NK-92 treated with Interleukin-12 subunit alpha and Interleukin-12 subunit beta, amount 100 ng/mL, for 24 hours (cell line): ENCODE measurements at regions not wholly inside any gene's neighbourhood (a gene's known extent, or its start where the extent isn't known, plus 50 kb on each side); places are given as distances from the start of the nearest gene placed in this dataset.
A peak's percentile ranks its signal among the peaks of the same experiment; 100 is the strongest.

Source experiments
- DNase-seq: peaks from one replicate; lab custom pipeline; 2025; lab: John Stamatoyannopoulos, UW

- DNase-seq: no peak
Measured at GRCh38 chr6:33863723-33864440, 60.1 kb upstream of the MLN start.

- DNase-seq: no peak
Measured at GRCh38 chr6:33863084-33863483, 59.3 kb upstream of the MLN start.

- no peak for DNase-seq
Measured at GRCh38 chr6:33862536-33862935, 58.7 kb upstream of the MLN start.

- peak; percentile 31 for DNase-seq
Measured at GRCh38 chr6:33861722-33862121, 57.9 kb upstream of the MLN start.

GRCh38 chr6:33860706-33861474, 57.1 kb upstream of the MLN start:
- peak; percentile 39 for DNase-seq

GRCh38 chr6:33860006-33860405, 56.2 kb upstream of the MLN start:
- DNase-seq: no peak

- DNase-seq: no peak
Measured at GRCh38 chr6:33858804-33859505, 55.2 kb upstream of the MLN start.

- DNase-seq: no peak
Measured at GRCh38 chr6:33857932-33858475, 54.2 kb upstream of the MLN start.

GRCh38 chr6:33857093-33857931, 53.5 kb upstream of the MLN start:
- no peak for DNase-seq

- peak; percentile 88 for DNase-seq
Measured at GRCh38 chr6:33856655-33857054, 52.9 kb upstream of the MLN start.

GRCh38 chr6:33856031-33856590, 52.3 kb upstream of the MLN start:
- no peak for DNase-seq

GRCh38 chr6:33854572-33855030, 50.8 kb upstream of the MLN start:
- DNase-seq: no peak

- no peak for DNase-seq
Measured at GRCh38 chr6:33853736-33854135, 49.9 kb upstream of the MLN start.
